ENCODE measurements at regions not wholly inside any gene's neighbourhood (a gene's known extent, or its start where the extent isn't known, plus 50 kb on each side); places are given as distances from the start of the nearest gene placed in this dataset.
A peak's percentile ranks its signal among the peaks of the same experiment; 100 is the strongest.

DNA sequence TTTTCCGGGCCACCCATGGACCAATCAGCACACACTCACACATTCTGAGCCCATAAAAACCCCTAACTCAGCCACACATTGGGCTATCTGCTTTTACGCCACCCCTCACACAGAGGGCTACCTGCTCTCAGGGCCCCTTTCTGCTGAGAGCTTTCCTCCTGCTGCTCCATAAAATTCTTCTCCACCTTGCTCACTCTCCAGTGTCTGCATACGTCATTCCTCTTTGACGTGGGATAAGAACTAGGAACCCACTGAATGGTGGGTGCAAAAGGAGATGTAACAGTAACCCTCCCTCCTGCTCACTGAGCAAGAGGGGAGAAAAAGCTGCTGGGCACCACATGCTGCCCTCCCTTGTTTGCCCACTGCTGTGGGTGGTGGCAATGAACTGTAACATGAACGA is 596.7 kb upstream of the TMEM132C start:
- WGBS, result 72% methylated on average over 5 of the region's 5 CpGs
- intact Hi-C loops (cut with DNase I), result loop anchor here (10.0 kb wide), 1 partner anchor 255 kb away; no protein-coding TSS in a partner anchor
- no peaks in the 10 kb centered on the region for H3K36me3 ChIP-seq
- no peaks in the 10 kb centered on the region for H3K4me1 ChIP-seq (replicated peaks)
- TF ChIP-seq POLR2A (IDR thresholded peaks at IDR 0.05), result no peak
- TF ChIP-seq, protein P1, sequence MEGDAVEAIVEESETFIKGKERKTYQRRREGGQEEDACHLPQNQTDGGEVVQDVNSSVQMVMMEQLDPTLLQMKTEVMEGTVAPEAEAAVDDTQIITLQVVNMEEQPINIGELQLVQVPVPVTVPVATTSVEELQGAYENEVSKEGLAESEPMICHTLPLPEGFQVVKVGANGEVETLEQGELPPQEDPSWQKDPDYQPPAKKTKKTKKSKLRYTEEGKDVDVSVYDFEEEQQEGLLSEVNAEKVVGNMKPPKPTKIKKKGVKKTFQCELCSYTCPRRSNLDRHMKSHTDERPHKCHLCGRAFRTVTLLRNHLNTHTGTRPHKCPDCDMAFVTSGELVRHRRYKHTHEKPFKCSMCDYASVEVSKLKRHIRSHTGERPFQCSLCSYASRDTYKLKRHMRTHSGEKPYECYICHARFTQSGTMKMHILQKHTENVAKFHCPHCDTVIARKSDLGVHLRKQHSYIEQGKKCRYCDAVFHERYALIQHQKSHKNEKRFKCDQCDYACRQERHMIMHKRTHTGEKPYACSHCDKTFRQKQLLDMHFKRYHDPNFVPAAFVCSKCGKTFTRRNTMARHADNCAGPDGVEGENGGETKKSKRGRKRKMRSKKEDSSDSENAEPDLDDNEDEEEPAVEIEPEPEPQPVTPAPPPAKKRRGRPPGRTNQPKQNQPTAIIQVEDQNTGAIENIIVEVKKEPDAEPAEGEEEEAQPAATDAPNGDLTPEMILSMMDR (IDR thresholded peaks at IDR 0.05), result no peak
- TF ChIP-seq POLR2AphosphoS5 (IDR thresholded peaks at IDR 0.05), result no peak
- DNase-seq (ENCODE audit: low spot score), result no peak
- H3K27ac ChIP-seq, result no peak overlapping the region
- no peaks in the 10 kb centered on the region for H3K9me3 ChIP-seq
- H3K4me3 ChIP-seq, result no peak overlapping the region
- no peaks in the 10 kb centered on the region for H3K27me3 ChIP-seq (replicated peaks; ENCODE audit: insufficient read depth)

DNA sequence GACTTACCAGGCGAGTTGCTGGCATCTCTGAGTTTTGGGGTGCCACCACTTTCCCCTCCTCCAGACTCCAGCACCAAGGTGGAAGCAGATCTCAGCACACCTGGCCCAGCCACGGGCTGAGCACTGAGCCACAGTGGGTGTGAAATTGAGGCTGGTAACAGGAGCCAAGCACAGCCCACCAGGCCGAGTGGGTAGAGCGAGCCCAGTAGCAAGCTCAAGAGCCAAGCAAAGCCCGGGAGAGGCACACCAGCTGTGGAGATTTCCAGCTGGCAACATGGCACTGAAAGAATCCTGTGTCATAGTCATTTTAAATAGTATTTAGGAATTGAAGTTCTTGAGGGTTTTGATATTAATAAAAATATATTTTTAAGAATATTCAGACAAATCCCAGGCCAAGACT is 596.2 kb upstream of the TMEM132C start:
- Histone ChIP-seq H3K4me3 (no peak overlapping the region), H3K27ac (no peak overlapping the region), H3K36me3 (no peaks in the 10 kb centered on the region), H3K4me1 (replicated peaks) (no peaks in the 10 kb centered on the region), H3K9me3 (no peaks in the 10 kb centered on the region), H3K27me3 (replicated peaks; ENCODE audit: insufficient read depth) (no peaks in the 10 kb centered on the region)
- TF ChIP-seq, protein P1 (IDR thresholded peaks at IDR 0.05), result no peak
- TF ChIP-seq POLR2AphosphoS5 (IDR thresholded peaks at IDR 0.05) (no peak), POLR2A (IDR thresholded peaks at IDR 0.05) (no peak)
- DNase-seq (ENCODE audit: low spot score), result no peak
- WGBS, result 88% methylated on average over 5 of the region's 5 CpGs
- intact Hi-C loops (cut with DNase I), result loop anchor here (10.0 kb wide), 1 partner anchor 254 kb away; no protein-coding TSS in a partner anchor

DNA sequence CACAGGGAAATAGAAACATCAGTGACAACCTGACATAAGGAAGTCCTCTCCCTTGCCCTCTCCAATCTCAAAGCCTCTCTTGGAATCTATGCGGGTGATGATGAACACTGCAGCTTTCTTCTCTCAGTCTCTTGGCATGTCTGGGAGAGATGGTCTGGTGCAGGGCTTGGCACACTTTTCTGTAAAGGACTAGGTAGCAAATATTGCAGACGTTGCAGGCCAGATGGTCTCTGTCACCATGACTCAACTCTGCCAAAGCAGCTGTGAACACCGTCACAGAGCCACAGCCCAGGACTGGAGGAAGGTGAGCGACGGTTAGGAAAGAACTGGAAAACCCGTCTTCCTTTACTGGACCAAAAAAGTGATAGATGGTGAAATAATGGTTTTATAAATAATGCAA is 591.0 kb upstream of the TMEM132C start:
- no peaks in the 10 kb centered on the region for H3K9me3 ChIP-seq
- no peaks in the 10 kb centered on the region for H3K36me3 ChIP-seq
- intact Hi-C loops (cut with DNase I), result loop anchor here (10.0 kb wide), 1 partner anchor 249 kb away; no protein-coding TSS in a partner anchor
- no peaks in the 10 kb centered on the region for H3K27me3 ChIP-seq (replicated peaks; ENCODE audit: insufficient read depth)
- H3K27ac ChIP-seq, result no peak overlapping the region
- H3K4me3 ChIP-seq, result no peak overlapping the region
- WGBS, result 68% methylated on average over 6 of the region's 6 CpGs
- no peaks in the 10 kb centered on the region for H3K4me1 ChIP-seq (replicated peaks)
- no peak for DNase-seq (ENCODE audit: low spot score)
- TF ChIP-seq POLR2A (IDR thresholded peaks at IDR 0.05) (no peak), POLR2AphosphoS5 (IDR thresholded peaks at IDR 0.05) (no peak)
- TF ChIP-seq, protein P1 (IDR thresholded peaks at IDR 0.05), result no peak

DNA sequence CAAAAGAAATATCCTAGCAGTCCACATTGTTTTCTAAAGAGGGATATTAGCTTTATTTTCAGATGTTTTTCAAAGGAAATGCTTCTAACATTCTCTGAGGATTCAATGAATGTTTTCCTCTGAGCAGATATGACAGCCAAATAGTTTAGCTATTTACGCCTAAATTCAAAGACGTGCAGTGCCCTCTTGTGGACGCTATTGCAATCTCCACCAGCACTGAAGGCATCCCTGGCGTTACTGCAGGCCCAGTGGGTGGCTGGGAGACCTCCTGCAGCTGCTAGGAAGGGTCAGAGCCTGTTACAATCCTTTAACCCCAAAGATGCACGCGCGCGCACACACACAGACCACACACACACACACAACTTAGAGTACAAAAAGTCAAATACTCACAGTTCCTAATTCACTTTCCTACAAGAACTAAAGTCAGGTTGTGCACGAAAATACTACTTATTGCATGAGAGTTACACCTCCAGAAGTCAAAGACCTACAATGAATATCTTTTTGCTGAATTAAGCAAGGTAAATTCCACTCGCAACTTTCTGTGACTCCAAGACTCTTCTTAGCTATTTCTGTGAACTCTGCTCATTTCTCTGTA is 589.3 kb upstream of the TMEM132C start:
- no peaks in the 10 kb centered on the region for H3K27me3 ChIP-seq (replicated peaks; ENCODE audit: insufficient read depth)
- no peaks in the 10 kb centered on the region for H3K4me1 ChIP-seq (replicated peaks)
- peak; percentile 36 for DNase-seq (ENCODE audit: low spot score)
- no peak overlapping the region for H3K4me3 ChIP-seq
- H3K36me3 ChIP-seq, result no peaks in the 10 kb centered on the region
- intact Hi-C loops (cut with DNase I), result loop anchor here (10.0 kb wide), 1 partner anchor 247 kb away; no protein-coding TSS in a partner anchor
- H3K27ac ChIP-seq, result no peak overlapping the region
- TF ChIP-seq, protein P1 (IDR thresholded peaks at IDR 0.05), result peak; percentile 31 to 60 (median 51)
- no peak for TF ChIP-seq POLR2AphosphoS5 (IDR thresholded peaks at IDR 0.05)
- TF ChIP-seq POLR2A (IDR thresholded peaks at IDR 0.05), result no peak
- no peaks in the 10 kb centered on the region for H3K9me3 ChIP-seq
- WGBS, result 19% methylated on average over 10 of the region's 10 CpGs

DNA sequence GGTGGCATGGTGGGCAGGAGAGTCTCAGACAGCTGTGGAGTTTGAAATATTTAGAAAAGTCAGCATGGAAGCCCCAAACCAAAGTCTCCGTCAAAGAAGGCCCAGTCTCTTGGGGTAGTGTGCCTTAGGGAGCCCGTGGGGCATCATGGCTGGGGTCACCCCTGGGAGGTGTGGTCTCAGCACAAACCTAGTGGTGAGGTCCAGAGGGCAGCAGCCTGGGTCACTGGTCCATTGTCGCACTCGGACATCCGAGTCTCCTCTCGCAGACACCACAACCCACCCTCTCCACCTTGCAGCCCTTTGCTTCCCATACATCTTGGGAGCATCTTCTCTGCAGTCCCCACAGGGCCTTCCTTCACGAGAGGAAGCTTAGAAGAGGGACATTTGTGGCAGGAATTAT is 588.0 kb upstream of the TMEM132C start:
- H3K4me3 ChIP-seq, result no peak overlapping the region
- no peaks in the 10 kb centered on the region for H3K9me3 ChIP-seq
- H3K27me3 ChIP-seq (replicated peaks; ENCODE audit: insufficient read depth), result no peaks in the 10 kb centered on the region
- 92% methylated on average over 7 of the region's 7 CpGs for WGBS
- no peaks in the 10 kb centered on the region for H3K4me1 ChIP-seq (replicated peaks)
- no peak overlapping the region for H3K27ac ChIP-seq
- intact Hi-C loops (cut with DNase I), result loop anchor here (10.0 kb wide), 1 partner anchor 246 kb away; no protein-coding TSS in a partner anchor
- H3K36me3 ChIP-seq, result no peaks in the 10 kb centered on the region
- TF ChIP-seq POLR2AphosphoS5 (IDR thresholded peaks at IDR 0.05) (no peak), POLR2A (IDR thresholded peaks at IDR 0.05) (no peak)
- TF ChIP-seq, protein P1 (IDR thresholded peaks at IDR 0.05), result no peak
- DNase-seq (ENCODE audit: low spot score), result no peak

Data from prostate gland (tissue), 2 donors.